BJ (cell line): ENCODE measurements at regions not wholly inside any gene's neighbourhood (a gene's known extent, or its start where the extent isn't known, plus 50 kb on each side); places are given as distances from the start of the nearest gene placed in this dataset.

ENCODE experiments used
- CTCF ChIA-PET: fragments of 350-600 bp; formaldehyde crosslinking; extraction: SDS; loops from one replicate; lab custom pipeline; 2021; ENCODE audit warnings: antibody characterized with exemption, inconsistent platforms; lab: Yijun Ruan, JAX
- POLR2A ChIA-PET: fragments of 300-600 bp; sonication (Branson Sonifier 250); formaldehyde crosslinking; extraction: SDS; loops from one replicate; lab custom pipeline; 2021; ENCODE audit warnings: antibody characterized with exemption; lab: Charles Lee
- DNase-seq: peaks from one replicate; pipeline ENCODE4 v3.0.0-alpha.2; 2011; ENCODE audit warnings: low read depth
- H3K27me3 ChIP-seq: 2 replicates; pipeline ENCODE4 v1.6.0; 2011; ENCODE audit warnings: low read length; ENCODE audit not compliant: control insufficient read depth, insufficient read depth
- H3K36me3 ChIP-seq: 2 replicates; pipeline ENCODE4 v1.5.1; 2011; ENCODE audit warnings: low read length; ENCODE audit not compliant: control insufficient read depth, insufficient read depth
- H3K4me3 ChIP-seq: 2 replicates; pipeline ENCODE4 v1.5.1; 2011; ENCODE audit warnings: low read depth, mild to moderate bottlenecking, control low read depth, low read length
- CTCF ChIP-seq: IDR thresholded peaks from 2 replicates; pipeline ENCODE4 v1.5.1; 2011; ENCODE audit warnings: low read depth, mild to moderate bottlenecking, control low read depth, inconsistent platforms, low read length, moderate library complexity; ENCODE audit not compliant: insufficient read depth

GRCh38 chr2:195468771-195469170 is 188.3 kb upstream of the SLC39A10 start:
- H3K36me3 ChIP-seq = no peaks in the 10 kb centered on the region
- POLR2A ChIA-PET = no interaction called here
- no peak for DNase-seq
- H3K27me3 ChIP-seq = no peaks in the 10 kb centered on the region
- no peak overlapping the region for H3K4me3 ChIP-seq
- no peak for TF ChIP-seq CTCF
- CTCF ChIA-PET = interaction anchor here (0.9 kb wide), 1 partner anchor 8 kb away, joined by 3 read pairs; no protein-coding TSS in a partner anchor

GRCh38 chr2:195466427-195466826 is 190.6 kb upstream of the SLC39A10 start:
- no peak for TF ChIP-seq CTCF
- ChIA-PET POLR2A (no interaction called here), CTCF (no interaction called here)
- Histone ChIP-seq H3K36me3 (no peaks in the 10 kb centered on the region), H3K27me3 (no peaks in the 10 kb centered on the region), H3K4me3 (no peak overlapping the region)
- DNase-seq = no peak

GRCh38 chr2:195461010-195461409 is 196.0 kb upstream of the SLC39A10 start:
- no peak for TF ChIP-seq CTCF
- CTCF ChIA-PET = interaction anchor here (1.1 kb wide), 1 partner anchor 8 kb away, joined by 3 read pairs; no protein-coding TSS in a partner anchor
- H3K36me3 ChIP-seq = no peaks in the 10 kb centered on the region
- no peak overlapping the region for H3K4me3 ChIP-seq
- no peaks in the 10 kb centered on the region for H3K27me3 ChIP-seq
- POLR2A ChIA-PET = no interaction called here
- no peak for DNase-seq

GRCh38 chr2:195458936-195459335 is 198.1 kb upstream of the SLC39A10 start:
- TF ChIP-seq CTCF = no peak
- H3K4me3 ChIP-seq = no peak overlapping the region
- H3K36me3 ChIP-seq = no peaks in the 10 kb centered on the region
- H3K27me3 ChIP-seq = no peaks in the 10 kb centered on the region
- CTCF ChIA-PET = no interaction called here
- no peak for DNase-seq
- POLR2A ChIA-PET = no interaction called here

- Histone ChIP-seq H3K27me3 (no peaks in the 10 kb centered on the region), H3K36me3 (no peaks in the 10 kb centered on the region), H3K4me3 (no peak overlapping the region)
- ChIA-PET CTCF (no interaction called here), POLR2A (no interaction called here)
- TF ChIP-seq CTCF = no peak
- no peak for DNase-seq
These were observed 199.2 kb upstream of the SLC39A10 start for GRCh38 chr2:195457873-195458272.
